Kidney epithelial cell (primary cell): ENCODE measurements at regions not wholly inside any gene's neighbourhood (a gene's known extent, or its start where the extent isn't known, plus 50 kb on each side); places are given as distances from the start of the nearest gene placed in this dataset.
"Not testable (repeated sequence)": the region's sequence is repeated elsewhere in the genome, so short reads cannot be mapped to it uniquely, and the experiment has no call there.

ENCODE experiments used
- DNase-seq: peaks from one replicate; pipeline ENCODE4 v3.0.0-alpha.2; 2010; ENCODE audit warnings: low read depth
- H3K27me3 ChIP-seq: 2 replicates; pipeline ENCODE4 v1.6.0; 2011; ENCODE audit warnings: low read length; ENCODE audit not compliant: control insufficient read depth, insufficient read depth
- H3K36me3 ChIP-seq: 2 replicates; pipeline ENCODE4 v1.5.1; 2011; ENCODE audit warnings: low read length; ENCODE audit not compliant: control insufficient read depth, insufficient read depth
- H3K4me3 ChIP-seq: 2 replicates; pipeline ENCODE4 v1.5.1; 2011; ENCODE audit warnings: low read depth, mild to moderate bottlenecking, control low read depth, low read length
- CTCF ChIP-seq: IDR thresholded peaks from 2 replicates; pipeline ENCODE4 v1.5.1; 2011; ENCODE audit warnings: mild to moderate bottlenecking, moderate library complexity, low read length, control low read depth, inconsistent platforms; ENCODE audit not compliant: insufficient read depth, poor library complexity, severe bottlenecking

- H3K36me3 ChIP-seq, result no peaks in the 10 kb centered on the region
- H3K4me3 ChIP-seq, result no peak overlapping the region
- TF ChIP-seq CTCF, result no peak
- no peaks in the 10 kb centered on the region for H3K27me3 ChIP-seq
- DNase-seq, result no peak
Measured at GRCh38 chr20:53671370-53671769, 77.7 kb upstream of the ZNF217 start.

- DNase-seq, H3K4me3 ChIP-seq, H3K27me3 ChIP-seq, H3K36me3 ChIP-seq: not testable (repeated sequence)
Measured at GRCh38 chr20:53669517-53670313, 76.1 kb upstream of the ZNF217 start.

GRCh38 chr20:53668992-53669391 is 75.4 kb upstream of the ZNF217 start:
- no peak for DNase-seq
- Histone ChIP-seq H3K27me3 (no peaks in the 10 kb centered on the region), H3K36me3 (no peaks in the 10 kb centered on the region), H3K4me3 (no peak overlapping the region)
- TF ChIP-seq CTCF, result no peak

GRCh38 chr20:53666144-53666543 is 72.5 kb upstream of the ZNF217 start:
- Histone ChIP-seq H3K36me3 (no peaks in the 10 kb centered on the region), H3K27me3 (no peaks in the 10 kb centered on the region), H3K4me3 (no peak overlapping the region)
- TF ChIP-seq CTCF, result no peak
- DNase-seq, result no peak

GRCh38 chr20:53664121-53664520 is 70.5 kb upstream of the ZNF217 start:
- Histone ChIP-seq H3K4me3 (no peak overlapping the region), H3K27me3 (no peaks in the 10 kb centered on the region), H3K36me3 (no peaks in the 10 kb centered on the region)
- TF ChIP-seq CTCF, result no peak
- DNase-seq, result no peak

- not testable (repeated sequence) for H3K36me3 ChIP-seq, DNase-seq, H3K27me3 ChIP-seq, H3K4me3 ChIP-seq
Measured at GRCh38 chr20:53663521-53663920, 69.9 kb upstream of the ZNF217 start.

DNA sequence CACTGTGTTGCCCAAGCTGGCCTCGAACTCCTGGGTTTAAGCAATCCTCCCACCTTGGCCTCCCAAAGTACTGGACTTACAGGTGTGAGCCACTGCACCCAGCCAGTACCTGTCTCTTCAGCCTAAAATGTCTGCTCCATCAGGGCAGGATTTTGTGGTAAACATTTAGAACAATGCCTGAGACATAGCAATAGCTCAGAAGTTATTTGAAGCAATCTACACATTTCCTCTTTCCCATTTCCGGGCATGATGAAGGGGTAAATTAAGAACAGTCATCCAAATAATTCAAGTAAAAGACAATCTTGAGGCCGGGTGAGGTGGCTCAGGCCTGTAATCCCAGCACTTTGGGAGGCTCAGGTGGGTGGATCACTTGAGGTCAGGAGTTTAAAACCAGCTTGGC is 69.0 kb upstream of the ZNF217 start:
- Histone ChIP-seq H3K36me3 (no peaks in the 10 kb centered on the region), H3K27me3 (no peaks in the 10 kb centered on the region), H3K4me3 (no peak overlapping the region)
- TF ChIP-seq CTCF, result no peak
- no peak for DNase-seq
